GM18873 (cell line): ENCODE measurements at regions not wholly inside any gene's neighbourhood (a gene's known extent, or its start where the extent isn't known, plus 50 kb on each side); places are given as distances from the start of the nearest gene placed in this dataset.
"Not testable (repeated sequence)": the region's sequence is repeated elsewhere in the genome, so short reads cannot be mapped to it uniquely, and the experiment has no call there.

ENCODE experiments used
- ATAC-seq: cut with Tn5 transposase; IDR thresholded peaks from one replicate; pipeline ENCODE4 v1.9.1; 2021; ENCODE audit warnings: mild to moderate bottlenecking, moderate library complexity, moderate number of reproducible peaks; ENCODE audit not compliant: unreplicated experiment, low FRiP score

DNA sequence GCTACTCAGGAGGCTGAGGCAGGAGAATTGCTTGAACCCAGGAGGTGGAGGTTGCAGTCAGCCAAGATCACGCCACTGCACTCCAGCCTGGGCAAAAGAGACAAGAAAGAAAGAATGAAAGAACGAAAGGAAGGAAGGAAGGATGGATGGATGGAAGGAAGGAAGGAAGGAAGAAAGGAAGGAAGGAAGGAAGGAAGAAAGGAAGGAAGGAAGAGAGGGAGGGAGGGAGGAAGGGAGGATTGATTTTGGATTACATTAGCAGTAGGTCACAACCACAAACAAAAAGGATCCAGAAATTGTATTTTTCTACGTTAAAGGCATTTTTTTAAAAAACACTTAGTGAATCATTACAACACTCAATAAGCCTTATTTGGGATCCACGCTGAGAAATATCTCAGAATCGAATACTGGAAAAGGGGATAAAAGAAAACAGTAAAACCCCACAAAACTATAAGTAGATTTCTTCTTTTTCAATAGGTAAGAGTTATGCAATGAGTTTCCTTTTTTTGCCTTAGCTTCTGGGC, 136.9 kb upstream of the FREM1 start:
- no peak for ATAC-seq

GRCh38 chr9:15033316-15033715, 123.1 kb upstream of the FREM1 start:
- no peak for ATAC-seq

DNA sequence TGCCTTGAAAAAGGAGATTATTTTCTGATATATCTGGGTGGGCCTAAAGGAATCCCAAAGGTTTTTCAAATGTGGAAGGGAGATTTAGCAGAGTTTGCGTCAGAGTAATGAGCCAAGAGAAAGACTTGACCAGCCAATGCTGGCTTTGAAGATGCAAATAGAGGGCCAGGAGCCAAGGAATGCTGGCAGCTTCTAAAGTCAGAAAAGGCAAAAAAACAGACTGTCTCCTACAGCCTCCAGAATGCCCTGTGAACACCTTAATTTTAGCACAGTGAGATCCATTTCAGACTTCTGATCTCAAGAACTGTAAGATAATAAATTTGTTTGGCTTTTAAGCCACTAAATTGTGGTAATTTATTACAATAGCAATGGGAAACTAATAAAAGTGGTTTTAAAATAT, 122.6 kb upstream of the FREM1 start:
- ATAC-seq: no peak

- ATAC-seq: no peak
These were observed 110.9 kb upstream of the FREM1 start for GRCh38 chr9:15021146-15021545.

- no peak for ATAC-seq
These were observed 107.9 kb upstream of the FREM1 start for GRCh38 chr9:15018096-15018637.

GRCh38 chr9:15010581-15010980, 100.4 kb upstream of the FREM1 start:
- ATAC-seq: no peak

DNA sequence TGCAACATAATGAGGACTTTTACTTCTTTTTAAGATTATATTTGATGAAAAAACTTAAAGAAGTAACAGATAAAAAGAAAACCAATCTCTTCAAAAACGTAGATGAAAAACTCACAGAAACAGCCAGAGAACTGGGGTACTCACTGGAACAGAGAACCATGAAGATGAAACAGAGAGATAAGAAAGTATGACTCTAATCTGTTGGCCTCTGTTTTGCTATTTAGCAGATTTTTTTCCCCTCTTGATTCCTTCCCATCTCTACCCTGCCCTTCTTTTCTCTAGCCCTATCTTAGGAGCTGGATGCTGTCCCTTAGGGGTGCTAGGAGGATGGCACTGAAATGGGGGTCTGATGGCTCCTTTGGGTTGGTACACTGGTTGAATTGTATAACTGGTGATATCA, 97.5 kb upstream of the FREM1 start:
- ATAC-seq: no peak

DNA sequence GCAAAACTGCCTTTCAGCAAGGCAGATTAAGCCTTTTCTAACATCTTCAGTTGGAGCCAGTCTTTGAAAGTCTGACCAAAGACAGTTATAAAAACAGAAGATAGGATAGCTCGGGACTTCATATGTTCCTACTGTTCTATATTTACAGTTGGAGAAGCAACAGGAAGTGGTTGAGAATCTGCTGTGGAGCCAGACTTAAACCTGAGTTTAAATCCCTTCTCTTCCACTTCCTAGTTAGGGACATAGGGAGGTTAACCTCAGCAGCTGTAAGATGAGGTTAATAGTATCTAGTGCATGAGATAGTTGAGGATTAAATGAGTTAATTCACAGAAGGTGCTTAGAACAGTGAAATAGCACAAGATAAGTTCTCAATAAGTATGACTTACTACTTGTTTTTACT, 84.5 kb upstream of the FREM1 start:
- ATAC-seq: no peak

GRCh38 chr9:14993901-14994554, 83.8 kb upstream of the FREM1 start:
- ATAC-seq: no peak

DNA sequence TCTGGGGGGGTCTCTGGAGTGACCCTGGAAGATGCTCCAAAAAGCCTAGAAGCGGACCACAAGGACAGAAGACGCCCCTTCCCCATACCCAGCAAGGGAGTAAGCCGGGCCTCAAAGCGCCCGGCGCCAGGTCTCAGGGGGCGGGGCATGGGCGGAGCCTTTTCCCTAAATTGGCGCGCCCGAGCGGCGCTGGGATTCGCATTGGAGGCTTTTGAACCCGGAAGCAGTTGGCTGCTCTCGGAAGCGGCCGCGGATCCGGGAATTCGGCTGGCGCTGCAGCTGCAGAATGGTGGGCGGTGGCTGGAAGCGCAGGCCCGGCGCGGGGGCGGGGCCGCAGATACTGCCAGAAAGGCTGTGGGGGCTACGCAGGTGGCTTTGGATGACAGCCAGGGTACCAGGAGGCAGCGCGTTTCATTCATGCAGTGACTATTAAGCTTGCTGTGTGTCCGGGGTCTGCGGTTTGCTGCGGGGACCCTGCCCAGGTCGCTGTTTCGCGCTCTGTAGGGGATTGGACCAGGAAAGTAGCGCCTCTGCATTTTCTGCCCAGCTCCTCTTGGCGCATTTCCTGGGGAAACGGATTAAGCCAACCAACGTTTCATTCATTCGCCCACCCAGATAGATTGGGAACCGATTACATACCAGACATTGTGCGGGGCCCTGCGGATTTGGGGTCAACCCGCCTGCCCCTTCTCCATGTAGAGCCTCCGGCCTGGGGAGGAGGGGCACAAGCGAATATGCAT, 83.0 kb upstream of the FREM1 start:
- ATAC-seq: no peak

GRCh38 chr9:14992516-14992915, 82.3 kb upstream of the FREM1 start:
- ATAC-seq: no peak

DNA sequence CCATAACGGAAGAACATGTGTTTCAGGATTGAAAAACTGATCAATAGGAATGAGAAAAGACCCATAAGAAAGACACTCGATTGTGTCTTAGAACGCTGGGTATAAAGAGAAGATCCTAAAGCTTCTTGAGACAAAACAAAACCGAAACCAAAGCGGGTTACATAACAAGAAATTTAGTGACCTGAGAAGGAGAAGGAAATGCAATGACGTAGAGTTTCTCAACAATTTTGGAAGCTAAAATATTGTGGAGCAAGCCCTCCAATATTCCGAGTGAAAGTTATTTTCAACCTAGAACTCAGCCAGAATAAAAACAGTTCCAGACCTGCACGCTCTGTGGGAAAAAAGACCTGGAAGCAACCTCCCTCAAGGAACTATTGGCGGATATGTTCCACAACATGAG, 81.9 kb upstream of the FREM1 start:
- ATAC-seq: no peak

DNA sequence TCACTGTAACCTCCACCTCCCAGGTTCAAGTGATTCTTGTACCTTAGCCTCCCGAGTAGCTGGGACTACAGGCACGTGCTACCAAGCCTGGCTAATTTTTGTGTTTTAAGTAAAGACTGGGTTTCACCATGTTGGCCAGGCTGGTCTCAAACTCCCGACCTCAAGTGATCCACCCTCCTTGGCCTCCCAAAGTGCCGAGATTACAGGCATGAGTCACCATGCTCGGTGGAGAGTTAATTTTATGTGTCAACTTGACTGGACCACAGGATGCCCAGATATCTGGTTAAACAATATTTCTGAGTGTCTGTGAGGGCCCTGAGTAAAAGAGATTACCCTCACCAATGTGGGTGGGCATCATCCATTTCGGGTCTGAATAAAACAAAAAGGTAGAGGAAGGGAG, 80.4 kb upstream of the FREM1 start:
- ATAC-seq: not testable (repeated sequence)

DNA sequence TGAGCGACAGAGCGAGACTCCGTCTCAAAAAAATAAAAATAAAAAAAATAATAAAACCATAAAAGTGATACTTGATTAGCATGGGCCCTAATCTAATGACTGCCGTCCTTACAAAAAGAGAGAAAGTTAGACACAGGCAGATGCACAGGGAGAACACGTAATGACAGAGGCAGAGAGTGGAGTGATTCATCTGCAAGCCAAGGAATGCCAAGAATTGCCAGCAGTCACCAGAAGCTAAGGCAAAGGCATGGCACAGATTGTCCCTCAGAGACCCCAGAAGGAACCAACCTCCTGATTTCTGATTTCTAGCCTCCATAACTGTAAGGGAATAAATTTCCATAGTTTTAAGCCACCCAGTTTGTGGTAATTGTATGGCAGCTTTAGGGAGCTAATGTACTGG, 79.6 kb upstream of the FREM1 start:
- no peak for ATAC-seq

- not testable (repeated sequence) for ATAC-seq
These were observed 79.1 kb upstream of the FREM1 start for GRCh38 chr9:14989336-14989735.

- ATAC-seq: no peak
These were observed 77.6 kb upstream of the FREM1 start for GRCh38 chr9:14987858-14988257.

DNA sequence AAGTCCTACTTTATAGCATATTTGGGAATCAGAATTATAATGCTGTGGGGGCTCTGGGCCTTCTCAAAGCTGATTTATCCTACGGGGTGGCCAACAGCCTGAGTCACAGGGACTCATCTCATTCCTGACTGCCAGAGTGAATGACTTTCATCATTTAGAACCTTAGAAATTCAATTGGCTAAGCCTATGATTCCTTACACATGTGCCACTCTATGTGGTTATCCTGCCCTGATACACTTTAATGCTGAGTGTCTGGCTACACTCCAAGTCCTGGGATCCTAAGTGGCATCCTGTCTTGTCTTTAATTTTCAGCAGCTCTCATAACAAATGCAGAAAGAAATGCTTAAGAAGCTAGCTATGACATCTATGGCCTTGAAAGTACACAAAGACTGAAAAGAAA, 75.2 kb upstream of the FREM1 start:
- ATAC-seq: no peak

GRCh38 chr9:14983599-14983998, 73.4 kb upstream of the FREM1 start:
- ATAC-seq: no peak

DNA sequence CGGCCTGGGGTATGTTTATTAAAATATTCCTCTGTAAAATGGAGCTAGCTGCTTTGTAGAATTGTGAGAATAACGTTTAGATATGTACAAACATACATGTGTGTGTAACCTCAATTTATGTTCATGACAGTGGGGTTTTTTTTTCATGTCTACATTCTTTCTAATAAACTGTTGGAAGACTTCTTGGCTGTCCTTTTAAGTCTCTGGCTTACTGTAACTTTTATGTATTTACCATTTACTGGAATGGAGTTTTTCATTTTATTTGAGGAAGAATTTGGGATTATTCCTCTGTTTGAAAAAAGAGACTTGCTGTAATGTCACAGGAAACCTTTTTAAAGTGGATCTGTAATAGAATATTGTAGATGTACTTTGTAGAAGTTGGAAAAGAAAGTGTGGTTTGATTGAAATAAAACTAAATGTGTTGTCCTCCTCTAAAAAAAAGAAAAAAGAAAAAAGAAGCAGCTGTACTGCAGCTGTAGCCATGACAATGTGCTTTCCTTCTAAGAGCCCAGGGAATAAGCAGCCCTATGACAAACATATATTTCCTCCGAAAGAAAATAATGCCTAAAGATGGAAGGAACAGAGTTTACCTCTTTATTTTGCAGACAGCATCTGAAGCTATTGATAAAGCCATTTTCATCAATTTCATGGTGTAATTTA, 71.2 kb upstream of the FREM1 start:
- ATAC-seq: no peak

- ATAC-seq: no peak
These were observed 68.1 kb upstream of the FREM1 start for GRCh38 chr9:14978022-14979000.
